Panc1 (cell line): ENCODE measurements at regions not wholly inside any gene's neighbourhood (a gene's known extent, or its start where the extent isn't known, plus 50 kb on each side); places are given as distances from the start of the nearest gene placed in this dataset.

Source experiments
- ATAC-seq: fragments of 200-7000 bp; cut with Tn5 transposase; 2 replicates; pipeline ENCODE4 v1.9.1; 2020; ENCODE audit warnings: mild to moderate bottlenecking, moderate library complexity
- BruUV-seq: library from RNA; stranded (reverse); fragments of 400-500 nt; replicated peaks from 2 replicates; lab custom pipeline; 2021; lab: Mats Ljungman, UMichigan
- CTCF ChIA-PET: fragments of 300-600 bp; sonication (Branson Sonifier 250); formaldehyde crosslinking; loops from one replicate; lab custom pipeline; 2022; ENCODE audit warnings: antibody characterized with exemption; lab: Charles Lee
- POLR2A ChIA-PET: fragments of 300-600 bp; sonication (Branson Sonifier 250); formaldehyde crosslinking; loops from one replicate; lab custom pipeline; 2022; ENCODE audit warnings: antibody characterized with exemption; lab: Charles Lee
- DNase-seq: peaks from one replicate; pipeline ENCODE4 v3.0.0-alpha.2; 2010; ENCODE audit warnings: low read depth, low spot score
- H3K27ac ChIP-seq: 2 replicates; pipeline ENCODE4 v1.5.1; 2011; ENCODE audit warnings: mild to moderate bottlenecking, low read length, inconsistent platforms
- H3K27me3 ChIP-seq: fragments of 200-500 bp; sonication (Bioruptor generic); 2 replicates; pipeline ENCODE4 v1.6.0; 2014; ENCODE audit warnings: low read length, inconsistent platforms; ENCODE audit not compliant: control insufficient read depth, insufficient read depth
- H3K36me3 ChIP-seq: fragments of 200-500 bp; sonication (Bioruptor generic); 2 replicates; pipeline ENCODE4 v1.5.1; 2014; ENCODE audit warnings: inconsistent platforms, mild to moderate bottlenecking, low read length, moderate library complexity; ENCODE audit not compliant: control insufficient read depth, insufficient read depth
- H3K4me1 ChIP-seq: 2 replicates; pipeline ENCODE4 v1.5.1; 2011; ENCODE audit warnings: inconsistent platforms, mild to moderate bottlenecking, low read length, moderate library complexity; ENCODE audit not compliant: control insufficient read depth, insufficient read depth
- H3K4me3 ChIP-seq, 2 experiments: 2 replicates each; pipeline ENCODE4 v1.5.1; 2011 to 2012; ENCODE audit warnings: low read depth in 2 of 2, low read length in 2 of 2, mild to moderate bottlenecking in 2 of 2, inconsistent platforms in 1 of 2, moderate library complexity in 1 of 2
- H3K9me3 ChIP-seq: fragments of 200-500 bp; sonication (Bioruptor generic); 2 replicates; pipeline ENCODE4 v1.5.1; 2014; ENCODE audit warnings: low read depth, mild to moderate bottlenecking, inconsistent platforms, low read length, moderate library complexity; ENCODE audit not compliant: control insufficient read depth, insufficient read depth
- POLR2AphosphoS5 ChIP-seq: IDR thresholded peaks from 2 replicates; pipeline ENCODE4 v1.6.1; 2012; ENCODE audit warnings: mild to moderate bottlenecking, low read depth, low read length, moderate library complexity
- REST ChIP-seq, 2 experiments: IDR thresholded peaks; 2 replicates each; pipeline ENCODE4 v1.6.1; 2011 to 2012; ENCODE audit warnings: low read depth in 2 of 2, control low read depth in 1 of 2, low read length in 1 of 2, mild to moderate bottlenecking in 1 of 2, moderate library complexity in 1 of 2; ENCODE audit not compliant: insufficient read depth in 1 of 2
- SIN3A ChIP-seq: IDR thresholded peaks from 2 replicates; pipeline ENCODE4 v1.6.1; 2012; ENCODE audit warnings: low read depth, mild to moderate bottlenecking, low read length, moderate library complexity, borderline replicate concordance; ENCODE audit not compliant: insufficient read depth
- TCF7L2 ChIP-seq: IDR thresholded peaks from 2 replicates; pipeline ENCODE4 v1.6.1; 2011; ENCODE audit warnings: mild to moderate bottlenecking, low read depth, low read length, inconsistent platforms
- in situ Hi-C: cut with HindIII; loops from 2 replicates; pipeline ENCODE4 v1.10.0; 2016; ENCODE audit warnings: low sequenced_read_pairs, low pct_unique_long_range_greater_than_20kb
- intact Hi-C: fragments of 100-400 bp; cut with micrococcal nuclease; formaldehyde crosslinking; loops from one replicate; pipeline ENCODE4 v1.10.0; 2022; ENCODE audit not compliant: unreplicated experiment
- TF ChIP-seq, protein P1 (sequence below): fragments of 450-650 bp; IDR thresholded peaks from 2 replicates; pipeline ENCODE4 v1.5.1; 2017; ENCODE audit warnings: mild to moderate bottlenecking

GRCh38 chr7:46461334-46461777, 540.3 kb upstream of the IGFBP3 start:
- no peaks in the 10 kb centered on the region for H3K4me1 ChIP-seq
- no TSS peak for BruUV-seq
- H3K27ac ChIP-seq, result no peak overlapping the region
- intact Hi-C loops (no loop called here), in situ Hi-C loops (no loop called here)
- TF ChIP-seq TCF7L2, result no peak
- TF ChIP-seq POLR2AphosphoS5, result no peak
- no peak for TF ChIP-seq SIN3A
- no peak for TF ChIP-seq REST (IDR thresholded peaks at IDR 0.05; ENCODE audit: insufficient read depth in 1 of 2, low read depth in 2 of 2, low read length in 1 of 2)
- TF ChIP-seq, protein P1, sequence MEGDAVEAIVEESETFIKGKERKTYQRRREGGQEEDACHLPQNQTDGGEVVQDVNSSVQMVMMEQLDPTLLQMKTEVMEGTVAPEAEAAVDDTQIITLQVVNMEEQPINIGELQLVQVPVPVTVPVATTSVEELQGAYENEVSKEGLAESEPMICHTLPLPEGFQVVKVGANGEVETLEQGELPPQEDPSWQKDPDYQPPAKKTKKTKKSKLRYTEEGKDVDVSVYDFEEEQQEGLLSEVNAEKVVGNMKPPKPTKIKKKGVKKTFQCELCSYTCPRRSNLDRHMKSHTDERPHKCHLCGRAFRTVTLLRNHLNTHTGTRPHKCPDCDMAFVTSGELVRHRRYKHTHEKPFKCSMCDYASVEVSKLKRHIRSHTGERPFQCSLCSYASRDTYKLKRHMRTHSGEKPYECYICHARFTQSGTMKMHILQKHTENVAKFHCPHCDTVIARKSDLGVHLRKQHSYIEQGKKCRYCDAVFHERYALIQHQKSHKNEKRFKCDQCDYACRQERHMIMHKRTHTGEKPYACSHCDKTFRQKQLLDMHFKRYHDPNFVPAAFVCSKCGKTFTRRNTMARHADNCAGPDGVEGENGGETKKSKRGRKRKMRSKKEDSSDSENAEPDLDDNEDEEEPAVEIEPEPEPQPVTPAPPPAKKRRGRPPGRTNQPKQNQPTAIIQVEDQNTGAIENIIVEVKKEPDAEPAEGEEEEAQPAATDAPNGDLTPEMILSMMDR, result no peak
- H3K9me3 ChIP-seq, result peaks cover 5% of the 10 kb centered on the region; the same call in 1 of the 2 replicates
- no peaks in the 10 kb centered on the region for H3K36me3 ChIP-seq
- H3K27me3 ChIP-seq, result no peaks in the 10 kb centered on the region
- CTCF ChIA-PET, result no interaction called here
- DNase-seq, result no peak
- ATAC-seq, result no peak
- H3K4me3 ChIP-seq, result no peak overlapping the region
- POLR2A ChIA-PET, result no interaction called here

DNA sequence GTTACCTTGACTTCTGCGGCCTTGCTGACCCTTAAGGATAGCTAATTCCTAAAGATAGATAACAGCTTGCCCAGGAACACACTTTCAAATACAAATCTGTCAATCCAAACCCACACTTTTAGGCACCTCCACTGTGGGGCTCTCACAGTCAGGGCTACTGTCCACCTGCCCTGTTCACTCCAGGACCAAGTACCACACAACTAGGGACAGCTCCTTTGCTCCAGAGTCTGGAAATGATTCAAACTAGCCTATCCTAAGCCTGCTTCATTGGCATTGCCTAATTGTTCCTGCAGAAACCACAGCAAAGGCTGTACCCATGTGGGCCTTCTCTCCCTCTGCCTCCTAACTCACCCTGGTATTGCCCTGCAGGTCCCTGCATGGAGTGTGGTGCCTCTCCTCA, 538.9 kb upstream of the IGFBP3 start:
- CTCF ChIA-PET, result no interaction called here
- no TSS peak for BruUV-seq
- ATAC-seq, result no peak

More for the DNA sequence above, 538.9 kb upstream of the IGFBP3 start:
- in situ Hi-C loops, result no loop called here
- no peak for TF ChIP-seq SIN3A
- TF ChIP-seq POLR2AphosphoS5, result no peak
- no peak for TF ChIP-seq REST (IDR thresholded peaks at IDR 0.05; ENCODE audit: insufficient read depth in 1 of 2, low read depth in 2 of 2, low read length in 1 of 2)
- no peak for TF ChIP-seq TCF7L2
- TF ChIP-seq, protein P1, result no peak
- Histone ChIP-seq H3K27ac (no peak overlapping the region), H3K4me3 (no peak overlapping the region), H3K27me3 (no peaks in the 10 kb centered on the region), H3K4me1 (no peaks in the 10 kb centered on the region), H3K36me3 (no peaks in the 10 kb centered on the region), H3K9me3 (peaks cover 5% of the 10 kb centered on the region; the same call in 1 of the 2 replicates)
- POLR2A ChIA-PET, result no interaction called here
- DNase-seq, result no peak
- intact Hi-C loops, result no loop called here
